ENCODE measurements at regions not wholly inside any gene's neighbourhood (a gene's known extent, or its start where the extent isn't known, plus 50 kb on each side); places are given as distances from the start of the nearest gene placed in this dataset.

DNA sequence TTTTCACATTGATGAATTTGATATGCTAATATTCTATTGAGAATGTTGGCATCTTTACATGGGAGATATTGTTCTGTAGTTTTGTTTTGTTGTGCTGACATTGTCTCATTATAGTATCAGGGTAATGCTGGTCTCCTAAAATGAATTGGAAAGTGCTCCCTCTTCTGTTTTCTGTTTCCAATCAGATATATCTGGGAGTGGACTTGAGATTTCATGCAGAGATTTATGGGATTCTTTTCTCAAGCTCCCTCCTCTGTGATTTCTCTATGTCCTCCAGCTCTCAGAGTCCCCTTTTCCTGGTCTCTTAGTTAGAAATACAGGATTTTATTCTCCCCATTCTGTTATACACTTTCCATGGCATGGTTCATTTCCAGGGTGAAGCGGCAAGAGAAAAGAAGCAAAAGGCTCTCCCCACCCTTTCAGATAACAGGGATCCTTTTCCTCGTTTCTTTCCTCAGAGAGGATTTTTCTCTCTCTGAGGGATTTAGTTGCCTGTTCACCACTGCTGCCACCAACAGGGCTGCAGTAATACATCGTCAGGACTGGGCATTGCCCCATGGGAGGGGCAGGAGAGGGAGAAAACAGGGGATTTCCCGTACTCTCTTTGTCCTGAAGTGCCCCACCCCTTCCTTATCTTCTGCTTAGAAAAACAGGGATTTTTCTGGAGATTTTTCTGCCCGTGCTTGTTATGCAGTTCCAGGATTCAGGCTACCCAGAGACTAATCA is 59.3 kb upstream of the STMND1 start:
- Histone ChIP-seq H3K27me3 (ENCODE audit: control insufficient read depth, low read length) (no peaks in the 10 kb centered on the region), H3K27ac (ENCODE audit: low read depth, low read length) (no peak overlapping the region), H3F3A (ENCODE audit: control insufficient read depth, insufficient read depth) (no peaks in the 10 kb centered on the region), H3K4me2 (ENCODE audit: low read length) (no peak overlapping the region), H3K9me3 (ENCODE audit: control insufficient read depth, insufficient read depth, low read length) (no peaks in the 10 kb centered on the region), H3K4me3 (ENCODE audit: low read length) (no peak overlapping the region), H3K4me1 (ENCODE audit: control insufficient read depth, low read length) (no peaks in the 10 kb centered on the region), H3K79me2 (ENCODE audit: control insufficient read depth, low read length) (no peaks in the 10 kb centered on the region), H3K9me2 (replicated peaks; ENCODE audit: control insufficient read depth, low read length) (no peaks in the 10 kb centered on the region), H3K36me3 (ENCODE audit: control insufficient read depth, low read length) (no peaks in the 10 kb centered on the region), H4K20me1 (ENCODE audit: control insufficient read depth, insufficient read depth, low read depth, low read length) (no peaks in the 10 kb centered on the region)
- no peak for TF ChIP-seq CTCF (IDR thresholded peaks at IDR 0.05; ENCODE audit: low read depth, low read length, poor library complexity, severe bottlenecking)
- TF ChIP-seq EZH2phosphoT487 (IDR thresholded peaks at IDR 0.05; ENCODE audit: borderline replicate concordance, low read length): no peak

DNA sequence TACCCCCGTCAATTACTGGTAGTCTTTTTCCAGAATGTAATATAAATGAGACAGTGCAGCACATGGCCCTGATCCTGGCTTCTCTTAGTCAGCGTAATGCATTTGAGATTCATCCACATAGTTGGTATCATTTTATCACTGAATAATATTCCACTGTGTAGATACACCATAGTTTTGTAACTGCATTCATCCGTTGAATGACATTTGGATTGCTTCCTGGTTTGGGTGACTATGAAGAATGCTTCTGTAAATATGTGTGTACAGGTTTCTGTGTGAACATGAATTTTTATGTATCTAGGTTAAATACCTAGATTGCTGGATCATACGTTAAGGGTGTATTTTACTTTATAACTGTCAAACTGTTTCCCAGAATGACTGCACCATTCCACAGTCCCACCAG is 62.6 kb upstream of the STMND1 start:
- Histone ChIP-seq H3K4me1 (ENCODE audit: control insufficient read depth, low read length) (no peaks in the 10 kb centered on the region), H3K9me3 (ENCODE audit: control insufficient read depth, insufficient read depth, low read length) (no peaks in the 10 kb centered on the region), H3K79me2 (ENCODE audit: control insufficient read depth, low read length) (no peaks in the 10 kb centered on the region), H3F3A (ENCODE audit: control insufficient read depth, insufficient read depth) (no peaks in the 10 kb centered on the region), H3K9me2 (replicated peaks; ENCODE audit: control insufficient read depth, low read length) (no peaks in the 10 kb centered on the region), H3K27me3 (ENCODE audit: control insufficient read depth, low read length) (no peaks in the 10 kb centered on the region), H3K27ac (ENCODE audit: low read depth, low read length) (no peak overlapping the region), H3K36me3 (ENCODE audit: control insufficient read depth, low read length) (no peaks in the 10 kb centered on the region), H3K4me2 (ENCODE audit: low read length) (no peak overlapping the region), H3K4me3 (ENCODE audit: low read length) (no peak overlapping the region), H4K20me1 (ENCODE audit: control insufficient read depth, insufficient read depth, low read depth, low read length) (no peaks in the 10 kb centered on the region)
- TF ChIP-seq EZH2phosphoT487 (IDR thresholded peaks at IDR 0.05; ENCODE audit: borderline replicate concordance, low read length): no peak
- TF ChIP-seq CTCF (IDR thresholded peaks at IDR 0.05; ENCODE audit: low read depth, low read length, poor library complexity, severe bottlenecking): no peak

- no peaks in the 10 kb centered on the region for H3K9me3 ChIP-seq (ENCODE audit: control insufficient read depth, insufficient read depth, low read length)
- H3K9me2 ChIP-seq (replicated peaks; ENCODE audit: control insufficient read depth, low read length): no peaks in the 10 kb centered on the region
- no peaks in the 10 kb centered on the region for H3K27me3 ChIP-seq (ENCODE audit: control insufficient read depth, low read length)
- H3K4me3 ChIP-seq (ENCODE audit: low read length): no peak overlapping the region
- H4K20me1 ChIP-seq (ENCODE audit: control insufficient read depth, insufficient read depth, low read depth, low read length): no peaks in the 10 kb centered on the region
- no peaks in the 10 kb centered on the region for H3K36me3 ChIP-seq (ENCODE audit: control insufficient read depth, low read length)
- TF ChIP-seq CTCF (IDR thresholded peaks at IDR 0.05; ENCODE audit: low read depth, low read length, poor library complexity, severe bottlenecking) (no peak), EZH2phosphoT487 (IDR thresholded peaks at IDR 0.05; ENCODE audit: borderline replicate concordance, low read length) (no peak)
- no peaks in the 10 kb centered on the region for H3K4me1 ChIP-seq (ENCODE audit: control insufficient read depth, low read length)
- H3K27ac ChIP-seq (ENCODE audit: low read depth, low read length): no peak overlapping the region
- H3F3A ChIP-seq (ENCODE audit: control insufficient read depth, insufficient read depth): no peaks in the 10 kb centered on the region
- no peaks in the 10 kb centered on the region for H3K79me2 ChIP-seq (ENCODE audit: control insufficient read depth, low read length)
- no peak overlapping the region for H3K4me2 ChIP-seq (ENCODE audit: low read length)
Observed at GRCh38 chr6:17038316-17038715, 63.5 kb upstream of the STMND1 start.
